MCF 10A (cell line): ENCODE measurements at regions not wholly inside any gene's neighbourhood (a gene's known extent, or its start where the extent isn't known, plus 50 kb on each side); places are given as distances from the start of the nearest gene placed in this dataset.

Experiments used
- BruUV-seq: library from RNA; stranded (reverse); fragments of 400-500 nt; replicated peaks from 2 replicates; lab custom pipeline; 2021; lab: Mats Ljungman, UMichigan
- CTCF ChIA-PET: fragments of 300-600 bp; sonication (Branson Sonifier 250); formaldehyde crosslinking; extraction: SDS; loops from one replicate; lab custom pipeline; 2021; ENCODE audit warnings: antibody characterized with exemption, inconsistent platforms; lab: Yijun Ruan, JAX
- POLR2A ChIA-PET: fragments of 300-600, 350-650 bp; sonication (Branson Sonifier 250); formaldehyde crosslinking; extraction: SDS; loops from one replicate; lab custom pipeline; 2020; ENCODE audit warnings: antibody characterized with exemption, inconsistent platforms; lab: Yijun Ruan, JAX
- DNase-seq: peaks from one replicate; pipeline ENCODE4 v3.0.0-alpha.2; 2018; ENCODE audit not compliant: unreplicated experiment
- H3K27ac Mint-ChIP-seq: one replicate; pipeline ENCODE4 v1.8.0; 2022; ENCODE audit warnings: mild to moderate bottlenecking, low read depth, mixed read lengths; ENCODE audit not compliant: unreplicated experiment
- H3K27me3 Mint-ChIP-seq: one replicate; pipeline ENCODE4 v1.8.0; 2022; ENCODE audit warnings: mixed read lengths; ENCODE audit not compliant: insufficient read depth, unreplicated experiment
- H3K36me3 Mint-ChIP-seq: one replicate; pipeline ENCODE4 v1.8.0; 2022; ENCODE audit warnings: mild to moderate bottlenecking, moderate library complexity, mixed read lengths; ENCODE audit not compliant: insufficient read depth, unreplicated experiment
- H3K4me1 Mint-ChIP-seq: one replicate; pipeline ENCODE4 v1.8.0; 2022; ENCODE audit warnings: mixed read lengths; ENCODE audit not compliant: insufficient read depth, unreplicated experiment
- H3K4me3 Mint-ChIP-seq: one replicate; pipeline ENCODE4 v1.8.0; 2022; ENCODE audit warnings: mild to moderate bottlenecking, moderate library complexity, mixed read lengths; ENCODE audit not compliant: unreplicated experiment
- H3K9me3 Mint-ChIP-seq: one replicate; pipeline ENCODE4 v1.8.0; 2022; ENCODE audit warnings: mixed read lengths; ENCODE audit not compliant: unreplicated experiment
- intact Hi-C: fragments of 100-400 bp; cut with micrococcal nuclease; formaldehyde crosslinking; loops from 2 replicates; pipeline ENCODE4 v1.14.1; 2022
- TF ChIP-seq, protein P1 (sequence below): fragments of 200-600 bp; IDR thresholded peaks from one replicate; pipeline ENCODE4 v1.8.0; 2022; ENCODE audit warnings: antibody characterized with exemption, mild to moderate bottlenecking; ENCODE audit not compliant: unreplicated experiment

DNA sequence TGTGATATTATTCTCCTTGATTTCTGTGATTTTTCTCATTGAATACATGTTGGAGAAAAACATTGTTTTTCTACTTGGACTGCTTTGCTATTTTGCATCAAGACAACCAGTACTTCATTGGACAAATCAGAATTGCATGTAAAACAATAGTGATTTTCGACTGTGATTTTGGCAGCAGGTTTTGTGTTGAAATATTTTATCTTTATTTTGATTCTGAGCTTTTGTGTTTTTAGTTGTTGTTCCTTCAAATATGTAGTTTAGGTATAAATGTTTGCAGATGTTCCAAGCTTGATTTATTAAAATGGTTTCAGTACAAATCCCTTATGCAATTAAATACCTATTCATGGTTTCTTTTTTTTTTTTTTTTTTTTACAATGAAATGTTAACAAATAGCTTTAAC lies 754.1 kb downstream of the DOK5 start:
- Mint-ChIP-seq H3K27ac (no peak overlapping the region), H3K4me1 (no peaks in the 10 kb centered on the region), H3K36me3 (no peaks in the 10 kb centered on the region), H3K27me3 (no peaks in the 10 kb centered on the region), H3K9me3 (peaks cover 15% of the 10 kb centered on the region), H3K4me3 (no peak overlapping the region)
- BruUV-seq, result no TSS peak
- intact Hi-C loops, result no loop called here
- ChIA-PET CTCF (no interaction called here), POLR2A (no interaction called here)
- TF ChIP-seq, protein P1, sequence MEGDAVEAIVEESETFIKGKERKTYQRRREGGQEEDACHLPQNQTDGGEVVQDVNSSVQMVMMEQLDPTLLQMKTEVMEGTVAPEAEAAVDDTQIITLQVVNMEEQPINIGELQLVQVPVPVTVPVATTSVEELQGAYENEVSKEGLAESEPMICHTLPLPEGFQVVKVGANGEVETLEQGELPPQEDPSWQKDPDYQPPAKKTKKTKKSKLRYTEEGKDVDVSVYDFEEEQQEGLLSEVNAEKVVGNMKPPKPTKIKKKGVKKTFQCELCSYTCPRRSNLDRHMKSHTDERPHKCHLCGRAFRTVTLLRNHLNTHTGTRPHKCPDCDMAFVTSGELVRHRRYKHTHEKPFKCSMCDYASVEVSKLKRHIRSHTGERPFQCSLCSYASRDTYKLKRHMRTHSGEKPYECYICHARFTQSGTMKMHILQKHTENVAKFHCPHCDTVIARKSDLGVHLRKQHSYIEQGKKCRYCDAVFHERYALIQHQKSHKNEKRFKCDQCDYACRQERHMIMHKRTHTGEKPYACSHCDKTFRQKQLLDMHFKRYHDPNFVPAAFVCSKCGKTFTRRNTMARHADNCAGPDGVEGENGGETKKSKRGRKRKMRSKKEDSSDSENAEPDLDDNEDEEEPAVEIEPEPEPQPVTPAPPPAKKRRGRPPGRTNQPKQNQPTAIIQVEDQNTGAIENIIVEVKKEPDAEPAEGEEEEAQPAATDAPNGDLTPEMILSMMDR, result no peak
- no peak for DNase-seq

DNA sequence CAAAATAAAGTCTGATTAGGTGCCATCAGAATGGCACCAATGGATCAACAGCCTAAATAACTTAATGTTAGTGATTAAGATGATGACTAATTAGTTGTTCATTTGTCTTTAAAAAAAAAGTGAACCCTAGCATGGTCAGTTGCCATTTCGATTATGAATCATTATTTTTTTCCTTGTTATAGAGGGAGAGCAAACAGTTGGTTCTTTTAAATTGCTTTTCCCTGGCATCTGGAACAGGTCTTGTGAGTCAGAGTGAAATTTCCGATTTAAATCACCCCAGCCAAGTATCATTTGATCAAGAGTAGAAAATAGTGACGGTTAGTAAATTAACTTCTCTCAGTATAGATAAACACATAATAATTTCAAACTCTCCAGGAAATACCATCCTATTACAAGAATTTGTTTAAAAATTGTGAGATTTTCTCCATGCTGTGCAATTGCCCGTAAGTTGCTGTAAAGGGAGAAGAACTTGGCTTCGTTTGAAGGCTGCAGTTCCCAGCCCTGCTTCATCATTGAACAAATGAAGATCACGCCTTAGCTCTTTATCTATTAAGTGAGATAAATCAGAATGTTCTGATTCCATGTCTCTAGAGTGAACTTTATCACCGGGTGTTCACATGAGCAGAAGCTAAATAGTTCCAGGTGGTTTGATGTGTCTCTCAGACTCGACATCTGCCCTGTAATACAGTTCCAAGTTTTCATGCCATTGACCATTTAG lies 741.3 kb downstream of the DOK5 start:
- no peak for DNase-seq
- intact Hi-C loops, result no loop called here
- no peak overlapping the region for H3K27ac Mint-ChIP-seq
- no peaks in the 10 kb centered on the region for H3K27me3 Mint-ChIP-seq
- peaks cover 7% of the 10 kb centered on the region for H3K9me3 Mint-ChIP-seq
- CTCF ChIA-PET, result interaction anchor here (0.6 to 0.9 kb wide), 2 partner anchors 35 to 439 kb away, joined by 3 to 4 read pairs; no protein-coding TSS in a partner anchor
- POLR2A ChIA-PET, result no interaction called here
- TF ChIP-seq, protein P1, result no peak
- BruUV-seq, result no TSS peak
- no peaks in the 10 kb centered on the region for H3K36me3 Mint-ChIP-seq
- no peak overlapping the region for H3K4me3 Mint-ChIP-seq
- no peaks in the 10 kb centered on the region for H3K4me1 Mint-ChIP-seq

DNA sequence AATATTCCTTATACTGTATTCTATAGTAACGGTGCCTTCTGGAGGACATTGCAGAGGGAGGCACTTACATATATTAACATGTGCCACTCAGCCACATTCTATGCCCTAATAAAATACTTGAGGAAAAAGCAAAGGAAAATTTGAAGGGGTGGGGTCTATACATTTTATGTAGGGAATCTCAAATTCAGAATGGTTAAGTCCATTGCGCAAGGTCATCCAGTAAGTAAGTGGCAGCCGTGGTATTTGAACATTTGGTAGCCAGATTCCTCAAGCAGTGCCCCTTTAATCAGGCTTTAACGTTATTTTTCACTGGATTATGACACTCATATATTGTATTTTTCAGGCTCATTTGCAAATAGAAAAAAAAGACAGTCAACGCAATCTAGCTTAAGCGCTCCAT lies 738.3 kb downstream of the DOK5 start:
- TF ChIP-seq, protein P1, result no peak
- DNase-seq, result no peak
- peaks cover 15% of the 10 kb centered on the region for H3K9me3 Mint-ChIP-seq
- BruUV-seq, result no TSS peak
- CTCF ChIA-PET, result interaction anchor here (0.7 kb wide), 1 partner anchor 742 kb away, joined by 3 read pairs; no protein-coding TSS in a partner anchor
- H3K4me3 Mint-ChIP-seq, result no peak overlapping the region
- H3K27ac Mint-ChIP-seq, result no peak overlapping the region
- H3K27me3 Mint-ChIP-seq, result no peaks in the 10 kb centered on the region
- intact Hi-C loops, result no loop called here
- no peaks in the 10 kb centered on the region for H3K36me3 Mint-ChIP-seq
- POLR2A ChIA-PET, result no interaction called here
- no peaks in the 10 kb centered on the region for H3K4me1 Mint-ChIP-seq

DNA sequence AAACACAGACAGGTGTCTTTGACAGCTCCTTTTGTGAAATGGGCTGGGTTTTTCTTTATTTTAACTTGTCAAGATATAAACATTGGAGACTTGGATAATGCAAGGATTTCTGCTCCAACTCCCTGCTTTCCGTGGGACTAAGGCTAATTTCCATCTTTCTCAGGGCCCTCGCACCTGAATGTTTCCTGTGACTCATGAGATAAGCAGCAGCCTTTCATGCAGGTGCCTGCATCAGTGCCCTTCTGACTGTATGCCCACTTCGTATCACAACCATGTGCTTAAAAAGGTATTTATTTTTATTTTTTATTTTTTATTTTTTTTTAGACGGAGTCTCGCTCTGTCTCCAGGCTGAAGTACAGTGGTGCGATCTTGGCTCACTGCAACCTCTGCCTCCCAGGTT lies 736.1 kb downstream of the DOK5 start:
- Mint-ChIP-seq H3K9me3 (peaks cover 8% of the 10 kb centered on the region), H3K36me3 (no peaks in the 10 kb centered on the region), H3K4me3 (no peak overlapping the region), H3K27ac (no peak overlapping the region), H3K4me1 (no peaks in the 10 kb centered on the region), H3K27me3 (no peaks in the 10 kb centered on the region)
- CTCF ChIA-PET, result no interaction called here
- TF ChIP-seq, protein P1, result no peak
- BruUV-seq, result no TSS peak
- intact Hi-C loops, result no loop called here
- no peak for DNase-seq
- POLR2A ChIA-PET, result no interaction called here
